BE2C (cell line): ENCODE measurements at regions not wholly inside any gene's neighbourhood (a gene's known extent, or its start where the extent isn't known, plus 50 kb on each side); places are given as distances from the start of the nearest gene placed in this dataset.

ENCODE experiments used
- DNase-seq: peaks from one replicate; pipeline ENCODE4 v3.0.0-alpha.2; 2020
- H3K27me3 ChIP-seq: fragments of 250-450 bp; sonication (Bioruptor Pico); 2 replicates; pipeline ENCODE4 v1.5.1; 2020; ENCODE audit warnings: mild to moderate bottlenecking
- H3K36me3 ChIP-seq: fragments of 250-450 bp; sonication (Bioruptor Pico); 2 replicates; pipeline ENCODE4 v1.5.1; 2020; ENCODE audit warnings: mild to moderate bottlenecking
- H3K4me1 ChIP-seq: fragments of 250-450 bp; sonication (Bioruptor Pico); 2 replicates; pipeline ENCODE4 v1.5.1; 2020
- H3K4me3 ChIP-seq: 2 replicates; pipeline ENCODE4 v1.5.1; 2011; ENCODE audit warnings: low read depth, low read length
- H3K9me3 ChIP-seq: fragments of 250-450 bp; sonication (Bioruptor Pico); 2 replicates; pipeline ENCODE4 v1.5.1; 2020
- TF ChIP-seq, protein P1 (sequence below): IDR thresholded peaks from 2 replicates; pipeline ENCODE4 v1.5.1; 2012; ENCODE audit warnings: mild to moderate bottlenecking, low read depth, low read length

DNA sequence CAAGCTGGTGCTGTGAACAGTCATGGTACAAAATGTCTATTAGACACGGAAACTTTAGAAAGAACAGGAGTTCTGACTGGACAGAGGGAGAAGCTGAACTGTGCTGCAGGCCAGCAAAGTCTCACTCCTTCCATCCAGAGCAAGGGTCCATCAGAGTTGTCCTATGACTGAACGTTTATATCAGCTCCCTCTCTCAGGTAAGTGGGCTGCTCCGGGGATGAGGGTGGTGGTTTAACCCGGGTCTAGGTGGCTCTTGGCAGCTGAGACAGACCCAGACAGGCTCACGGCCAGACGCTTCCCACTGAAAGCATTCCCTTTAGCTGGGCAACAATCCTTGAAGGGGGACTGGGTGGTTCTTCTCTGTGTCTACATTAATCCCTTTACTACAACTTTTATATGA is 385.0 kb upstream of the SMIM31 start:
- no peaks in the 10 kb centered on the region for H3K9me3 ChIP-seq
- no peaks in the 10 kb centered on the region for H3K36me3 ChIP-seq
- DNase-seq = no peak
- no peaks in the 10 kb centered on the region for H3K27me3 ChIP-seq
- no peak overlapping the region for H3K4me3 ChIP-seq
- TF ChIP-seq, protein P1, sequence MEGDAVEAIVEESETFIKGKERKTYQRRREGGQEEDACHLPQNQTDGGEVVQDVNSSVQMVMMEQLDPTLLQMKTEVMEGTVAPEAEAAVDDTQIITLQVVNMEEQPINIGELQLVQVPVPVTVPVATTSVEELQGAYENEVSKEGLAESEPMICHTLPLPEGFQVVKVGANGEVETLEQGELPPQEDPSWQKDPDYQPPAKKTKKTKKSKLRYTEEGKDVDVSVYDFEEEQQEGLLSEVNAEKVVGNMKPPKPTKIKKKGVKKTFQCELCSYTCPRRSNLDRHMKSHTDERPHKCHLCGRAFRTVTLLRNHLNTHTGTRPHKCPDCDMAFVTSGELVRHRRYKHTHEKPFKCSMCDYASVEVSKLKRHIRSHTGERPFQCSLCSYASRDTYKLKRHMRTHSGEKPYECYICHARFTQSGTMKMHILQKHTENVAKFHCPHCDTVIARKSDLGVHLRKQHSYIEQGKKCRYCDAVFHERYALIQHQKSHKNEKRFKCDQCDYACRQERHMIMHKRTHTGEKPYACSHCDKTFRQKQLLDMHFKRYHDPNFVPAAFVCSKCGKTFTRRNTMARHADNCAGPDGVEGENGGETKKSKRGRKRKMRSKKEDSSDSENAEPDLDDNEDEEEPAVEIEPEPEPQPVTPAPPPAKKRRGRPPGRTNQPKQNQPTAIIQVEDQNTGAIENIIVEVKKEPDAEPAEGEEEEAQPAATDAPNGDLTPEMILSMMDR = no peak
- H3K4me1 ChIP-seq = no peaks in the 10 kb centered on the region

DNA sequence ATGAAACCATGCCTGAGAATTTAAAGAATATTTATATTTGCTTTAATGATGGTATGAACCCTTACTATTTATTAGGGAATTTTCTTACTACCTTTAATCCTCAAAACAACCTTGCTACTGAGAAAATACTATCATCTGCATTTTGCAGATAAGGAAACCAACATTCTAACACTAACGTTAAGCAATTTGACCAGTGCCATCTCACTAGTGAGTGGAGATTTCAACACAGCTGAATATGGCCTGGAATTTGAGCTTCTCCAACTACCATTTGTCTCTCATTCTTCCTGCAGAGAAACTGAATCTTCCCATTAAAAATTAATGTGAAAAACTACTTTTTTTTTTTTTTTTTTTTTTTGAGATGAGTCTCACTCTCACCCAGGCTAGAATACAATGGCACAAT is 380.9 kb upstream of the SMIM31 start:
- Histone ChIP-seq H3K4me3 (no peak overlapping the region), H3K27me3 (no peaks in the 10 kb centered on the region), H3K9me3 (no peaks in the 10 kb centered on the region), H3K4me1 (no peaks in the 10 kb centered on the region), H3K36me3 (no peaks in the 10 kb centered on the region)
- TF ChIP-seq, protein P1 = no peak
- no peak for DNase-seq

DNA sequence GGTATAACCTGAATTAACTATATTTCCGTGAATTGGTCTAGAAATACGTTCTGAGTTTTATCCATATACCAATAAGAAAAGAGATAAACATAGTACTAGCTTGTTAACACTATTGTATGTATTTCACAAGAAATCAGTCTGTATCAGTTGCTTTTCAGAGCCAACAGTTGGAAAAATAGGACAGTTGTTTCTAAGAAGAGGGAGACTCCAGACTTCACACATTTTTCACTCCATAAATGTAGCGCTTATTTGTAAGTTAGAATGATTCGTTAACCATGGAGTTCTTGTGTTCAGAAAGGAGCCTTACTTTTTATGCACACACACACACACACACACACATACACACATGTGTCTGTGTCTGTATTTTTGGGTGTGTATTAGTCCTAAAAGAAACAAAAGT is 376.7 kb upstream of the SMIM31 start:
- no peak for DNase-seq
- Histone ChIP-seq H3K9me3 (no peaks in the 10 kb centered on the region), H3K36me3 (no peaks in the 10 kb centered on the region), H3K4me1 (no peaks in the 10 kb centered on the region), H3K4me3 (no peak overlapping the region), H3K27me3 (no peaks in the 10 kb centered on the region; the same call in 1 of the 2 replicates)
- TF ChIP-seq, protein P1 = no peak

DNA sequence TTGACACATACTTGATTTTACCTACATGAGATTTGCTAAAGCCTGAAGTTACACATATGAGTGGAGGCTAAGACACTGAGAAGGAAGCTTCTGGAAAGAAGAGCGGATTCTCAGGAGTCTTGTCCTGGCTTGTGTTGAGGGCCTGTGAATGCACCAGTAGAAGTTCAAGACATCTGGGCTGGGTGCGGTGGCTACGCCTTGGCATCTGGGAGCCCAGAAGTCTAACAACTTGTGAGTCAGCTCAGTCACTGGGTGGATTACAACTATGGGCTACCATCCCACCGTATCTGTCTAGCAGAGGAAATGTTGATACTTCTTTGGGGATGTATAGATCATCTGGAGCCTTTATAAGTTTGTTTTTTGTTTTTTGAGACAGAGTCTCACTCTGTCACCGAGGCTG is 375.6 kb upstream of the SMIM31 start:
- DNase-seq = no peak
- TF ChIP-seq, protein P1 = no peak

DNA sequence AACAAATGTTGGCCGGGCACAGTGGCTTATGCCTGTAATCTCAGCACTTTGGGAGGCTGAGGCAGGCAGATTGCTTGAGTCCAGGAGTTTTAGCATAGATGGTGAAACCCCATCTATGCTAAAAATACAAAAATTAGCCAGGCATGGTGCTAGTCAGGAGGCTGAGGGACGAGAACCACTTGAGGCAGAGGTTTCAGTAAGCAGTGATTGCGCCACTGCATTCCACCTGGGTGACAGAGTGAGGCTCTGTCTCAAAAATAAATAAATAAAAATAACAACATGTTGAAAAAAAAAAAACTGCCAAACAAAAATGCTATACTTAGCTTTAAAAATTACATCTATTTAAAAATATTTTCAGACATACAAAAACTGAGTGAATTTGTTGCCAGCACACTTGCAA is 374.2 kb upstream of the SMIM31 start:
- Histone ChIP-seq H3K9me3 (no peaks in the 10 kb centered on the region), H3K36me3 (no peaks in the 10 kb centered on the region), H3K4me1 (no peaks in the 10 kb centered on the region), H3K4me3 (no peak overlapping the region), H3K27me3 (peaks cover 13% of the 10 kb centered on the region)
- DNase-seq = no peak
- TF ChIP-seq, protein P1 = no peak

More for the DNA sequence above, 375.6 kb upstream of the SMIM31 start:
- Histone ChIP-seq H3K4me1 (no peaks in the 10 kb centered on the region), H3K9me3 (no peaks in the 10 kb centered on the region), H3K4me3 (no peak overlapping the region), H3K36me3 (no peaks in the 10 kb centered on the region), H3K27me3 (peaks cover 8% of the 10 kb centered on the region)

DNA sequence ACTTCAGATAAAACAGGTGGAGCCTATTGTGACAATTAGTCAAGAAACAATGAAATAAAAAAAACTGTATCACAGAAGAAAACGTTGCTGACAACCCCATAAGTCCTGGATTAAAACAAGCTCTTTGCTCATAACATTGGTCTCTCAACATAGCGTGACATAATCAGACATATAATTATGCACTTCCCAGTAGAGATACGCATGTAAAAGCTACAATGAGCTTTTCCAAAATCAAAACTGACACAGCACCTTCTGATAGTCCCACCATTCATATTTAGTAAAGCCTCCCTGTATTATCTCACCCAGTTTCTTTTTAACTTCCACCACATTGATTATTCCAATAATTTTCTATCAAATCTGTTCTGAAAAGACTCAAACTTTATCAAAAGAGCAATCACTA is 372.1 kb upstream of the SMIM31 start:
- Histone ChIP-seq H3K9me3 (no peaks in the 10 kb centered on the region), H3K27me3 (peaks cover 13% of the 10 kb centered on the region), H3K4me1 (no peaks in the 10 kb centered on the region), H3K36me3 (no peaks in the 10 kb centered on the region), H3K4me3 (no peak overlapping the region)
- TF ChIP-seq, protein P1 = no peak
- no peak for DNase-seq
